ENCODE measurements at regions not wholly inside any gene's neighbourhood (a gene's known extent, or its start where the extent isn't known, plus 50 kb on each side); places are given as distances from the start of the nearest gene placed in this dataset.

GRCh38 chr4:160414496-160414895 is 1311.6 kb downstream of the RAPGEF2 start:
- H4K20me1 ChIP-seq (ENCODE audit: control insufficient read depth, insufficient read depth), result no peaks in the 10 kb centered on the region
- TF ChIP-seq SMAD5 (IDR thresholded peaks at IDR 0.05; ENCODE audit: low read depth) (no peak), RBBP5 (conservative IDR thresholded peaks at IDR 0.05) (no peak), ZZZ3 (IDR thresholded peaks at IDR 0.05; ENCODE audit: control insufficient read depth, insufficient read length, low read depth) (no peak), MTA3 (IDR thresholded peaks at IDR 0.05; ENCODE audit: borderline replicate concordance, low read length) (no peak), ZSCAN29 (IDR thresholded peaks at IDR 0.05) (no peak), ZNF622 (IDR thresholded peaks at IDR 0.05) (no peak)
- FAIRE-seq (no peak), ATAC-seq (no peak), DNase-seq (ENCODE audit: low read depth, low spot score) (no peak)
- H3K4me2 ChIP-seq (ENCODE audit: control insufficient read depth, insufficient read depth), result no peak overlapping the region
- no peaks in the 10 kb centered on the region for H3K4me1 ChIP-seq (ENCODE audit: control insufficient read depth, insufficient read depth, low read length)
- no peak overlapping the region for H3K27ac ChIP-seq (ENCODE audit: control insufficient read depth, insufficient read depth)
- H3K9ac ChIP-seq (ENCODE audit: control insufficient read depth, insufficient read depth, low read length), result no peak overlapping the region
- no peaks in the 10 kb centered on the region for H3K36me3 ChIP-seq (ENCODE audit: control insufficient read depth in 2 of 2, insufficient read depth in 2 of 2, low read length in 1 of 2)
- ChIA-PET CTCF (interaction anchor here (0.8 kb wide), 1 partner anchor 31 kb away, joined by 4 read pairs; no protein-coding TSS in a partner anchor), SMC1A (ENCODE audit: uncharacterized antibody, unreplicated experiment) (no interaction called here), RAD21 (ENCODE audit: unreplicated experiment) (no interaction called here), POLR2A (no interaction called here)
- BruUV-seq (replicated peaks), result no TSS peak
- in situ Hi-C loops (cut with MboI), result no loop called here
- H2AFZ ChIP-seq (ENCODE audit: control insufficient read depth, low read depth, low read length), result no peak overlapping the region
- H3K9me3 ChIP-seq (replicated peaks; ENCODE audit: control insufficient read depth, insufficient read depth, low read length), result no peaks in the 10 kb centered on the region
- intact Hi-C loops (cut with micrococcal nuclease; ENCODE audit: unreplicated experiment), result no loop called here
- H3K79me2 ChIP-seq (ENCODE audit: control insufficient read depth, insufficient read depth, low read length), result no peaks in the 10 kb centered on the region
- WGBS (ENCODE audit: insufficient coverage, insufficient replicate concordance, low lambda C conversion rate, missing lambda C conversion rate), result 51% methylated on average over 5 of the region's 5 CpGs
- H3K27me3 ChIP-seq (replicated peaks in 1 of 2; ENCODE audit: control insufficient read depth in 2 of 2, insufficient read depth in 2 of 2, low read length in 1 of 2), result no peaks in the 10 kb centered on the region
- H3K4me3 ChIP-seq, result no peak overlapping the region

GRCh38 chr4:160423879-160424451 is 1321.1 kb downstream of the RAPGEF2 start:
- DNase-seq (ENCODE audit: low read depth, low spot score) (no peak), FAIRE-seq (no peak), ATAC-seq (peak; percentile 73)
- CTCF ChIA-PET, result interaction anchor here (1.0 kb wide), 1 partner anchor 10 kb away, joined by 4 read pairs; no protein-coding TSS in a partner anchor
- Histone ChIP-seq H3K36me3 (ENCODE audit: control insufficient read depth in 2 of 2, insufficient read depth in 2 of 2, low read length in 1 of 2) (no peaks in the 10 kb centered on the region), H3K4me1 (ENCODE audit: control insufficient read depth, insufficient read depth, low read length) (no peaks in the 10 kb centered on the region), H3K27ac (ENCODE audit: control insufficient read depth, insufficient read depth) (no peak overlapping the region), H3K4me3 (no peak overlapping the region), H3K79me2 (ENCODE audit: control insufficient read depth, insufficient read depth, low read length) (no peaks in the 10 kb centered on the region), H3K9ac (ENCODE audit: control insufficient read depth, insufficient read depth, low read length) (no peak overlapping the region), H3K27me3 (replicated peaks in 1 of 2; ENCODE audit: control insufficient read depth in 2 of 2, insufficient read depth in 2 of 2, low read length in 1 of 2) (no peaks in the 10 kb centered on the region), H4K20me1 (ENCODE audit: control insufficient read depth, insufficient read depth) (no peaks in the 10 kb centered on the region), H3K9me3 (replicated peaks; ENCODE audit: control insufficient read depth, insufficient read depth, low read length) (no peaks in the 10 kb centered on the region), H2AFZ (ENCODE audit: control insufficient read depth, low read depth, low read length) (no peak overlapping the region), H3K4me2 (ENCODE audit: control insufficient read depth, insufficient read depth) (no peak overlapping the region)
- RAD21 ChIA-PET (ENCODE audit: unreplicated experiment), result no interaction called here
- SMC1A ChIA-PET (ENCODE audit: uncharacterized antibody, unreplicated experiment), result no interaction called here
- in situ Hi-C loops (cut with MboI), result no loop called here
- POLR2A ChIA-PET, result no interaction called here
- WGBS (ENCODE audit: insufficient coverage, insufficient replicate concordance, low lambda C conversion rate, missing lambda C conversion rate), result 26% methylated on average over 6 of the region's 6 CpGs
- intact Hi-C loops (cut with micrococcal nuclease; ENCODE audit: unreplicated experiment), result no loop called here
- BruUV-seq (replicated peaks), result no TSS peak
- TF ChIP-seq MYC (IDR thresholded peaks at IDR 0.05; ENCODE audit: insufficient read depth, insufficient read length, insufficient replicate concordance, low read length, severe bottlenecking), result no peak
- TF ChIP-seq ATF7 (IDR thresholded peaks at IDR 0.05; ENCODE audit: low read depth), result peak; percentile 50; the same call in 1 of the 2 replicates
- TF ChIP-seq ATF2 (IDR thresholded peaks at IDR 0.05; ENCODE audit: low read length), result peak; percentile 59; the same call in 1 of the 2 replicates
- no peak for TF ChIP-seq MEF2B (IDR thresholded peaks at IDR 0.05; ENCODE audit: partially characterized antibody, poor library complexity, severe bottlenecking)
- TF ChIP-seq RB1 (IDR thresholded peaks at IDR 0.05; ENCODE audit: borderline replicate concordance), result no peak
- peak; percentile 53 for TF ChIP-seq CREB1 (IDR thresholded peaks at IDR 0.05; ENCODE audit: low read depth)
- TF ChIP-seq LARP7 (IDR thresholded peaks at IDR 0.05), result no peak
- 0 out of 2 replicates have a peak, but pooled peaks have one; percentile 17 for TF ChIP-seq CREM (IDR thresholded peaks at IDR 0.05; ENCODE audit: low read depth)
- TF ChIP-seq CBX5 (IDR thresholded peaks at IDR 0.05; ENCODE audit: low read depth), result no peak
- no peak for TF ChIP-seq TARDBP (IDR thresholded peaks at IDR 0.05; ENCODE audit: borderline replicate concordance)
- TF ChIP-seq SIX5 (IDR thresholded peaks at IDR 0.05; ENCODE audit: low read depth, low read length, severe bottlenecking), result no peak
- no peak for TF ChIP-seq NFYA (IDR thresholded peaks at IDR 0.05; ENCODE audit: borderline replicate concordance, low read depth, low read length)
- no peak for TF ChIP-seq ZNF24 (IDR thresholded peaks at IDR 0.05)
